CD14-positive monocyte (primary cell): ENCODE measurements at regions not wholly inside any gene's neighbourhood (a gene's known extent, or its start where the extent isn't known, plus 50 kb on each side); places are given as distances from the start of the nearest gene placed in this dataset.
A peak's percentile ranks its signal among the peaks of the same experiment; 100 is the strongest.

Experiments used
- DNase-seq, 3 donors: peaks; one replicate each; pipeline ENCODE4 v3.0.0-alpha.2; 2011 to 2022
- H2AFZ ChIP-seq: 2 replicates; pipeline ENCODE4 v1.6.0; 2012; ENCODE audit warnings: mild to moderate bottlenecking, low read depth, low read length, inconsistent platforms; ENCODE audit not compliant: insufficient read depth, poor library complexity, severe bottlenecking
- H3K27ac ChIP-seq, 2 donors: 1 replicate in 1 of 2; 2 replicates in 1 of 2; pipeline ENCODE4 v1.5.1; 2012 to 2013; ENCODE audit warnings: low read length in 2 of 2, control low read depth in 1 of 2, inconsistent platforms in 1 of 2, low read depth in 1 of 2, mild to moderate bottlenecking in 1 of 2
- H3K27me3 ChIP-seq, 2 donors: one replicate each; pipeline versions ENCODE4 v1.6.0 to v1.6.1; 2011 to 2013; ENCODE audit warnings: low read length in 2 of 2; ENCODE audit not compliant: control insufficient read depth in 2 of 2, insufficient read depth in 2 of 2
- H3K36me3 ChIP-seq, 2 donors: replicated peaks in 1 of 2; 1 replicate in 1 of 2; 2 replicates in 1 of 2; pipeline versions ENCODE4 v1.5.1 to v1.6.1; 2012 to 2013; ENCODE audit warnings: low read length in 2 of 2, control low read depth in 1 of 2, inconsistent platforms in 1 of 2, mild to moderate bottlenecking in 1 of 2; ENCODE audit not compliant: insufficient read depth in 2 of 2, control insufficient read depth in 1 of 2
- H3K4me1 ChIP-seq, 2 donors: 1 replicate in 1 of 2; 2 replicates in 1 of 2; pipeline versions ENCODE4 v1.5.1 to v1.6.1; 2012 to 2013; ENCODE audit warnings: low read length in 2 of 2, control low read depth in 1 of 2, inconsistent platforms in 1 of 2, mild to moderate bottlenecking in 1 of 2, moderate library complexity in 1 of 2; ENCODE audit not compliant: insufficient read depth in 2 of 2, control insufficient read depth in 1 of 2
- H3K4me2 ChIP-seq: replicated peaks from 2 replicates; pipeline ENCODE3; 2012; ENCODE audit warnings: low read length, moderate library complexity, mild to moderate bottlenecking; ENCODE audit not compliant: poor library complexity, severe bottlenecking; ENCODE audit errors: extremely low read depth
- H3K4me3 ChIP-seq, 3 experiments: fragments of 200-600 bp in 1 of 3; sonication (generic) in 1 of 3; replicated peaks in 1 of 3; 1 replicate in 2 of 3; 2 replicates in 1 of 3; pipeline ENCODE4 v1.5.1; 2011 to 2013; ENCODE audit warnings: low read length in 3 of 3, mild to moderate bottlenecking in 3 of 3, control low read depth in 2 of 3, low read depth in 2 of 3, inconsistent platforms in 1 of 3, moderate library complexity in 1 of 3
- H3K79me2 ChIP-seq: 2 replicates; pipeline ENCODE4 v1.6.0; 2012; ENCODE audit warnings: mild to moderate bottlenecking, control low read depth, inconsistent platforms, low read length, moderate library complexity; ENCODE audit not compliant: insufficient read depth
- H3K9ac ChIP-seq: 2 replicates; pipeline ENCODE4 v1.6.0; 2017; ENCODE audit warnings: low read length, mild to moderate bottlenecking; ENCODE audit not compliant: insufficient read depth, poor library complexity, severe bottlenecking
- H3K9me3 ChIP-seq, 2 donors: replicated peaks in 1 of 2; 1 replicate in 1 of 2; 2 replicates in 1 of 2; pipeline versions ENCODE4 v1.5.1 to v1.6.1; 2012 to 2013; ENCODE audit warnings: low read length in 2 of 2, control low read depth in 1 of 2; ENCODE audit not compliant: control insufficient read depth in 1 of 2, insufficient read depth in 1 of 2
- H4K20me1 ChIP-seq: 2 replicates; pipeline ENCODE4 v1.6.0; 2012; ENCODE audit warnings: mild to moderate bottlenecking, low read length, control low read depth, moderate library complexity; ENCODE audit not compliant: insufficient read depth
- H3K27ac Mint-ChIP-seq, 7 donors: one replicate each; pipeline ENCODE4 v1.8.0; 2020; ENCODE audit warnings: mild to moderate bottlenecking in 7 of 7, mixed read lengths in 7 of 7, moderate library complexity in 6 of 7, inconsistent platforms in 2 of 7
- H3K27me3 Mint-ChIP-seq, 3 donors: one replicate each; pipeline ENCODE4 v1.8.0; 2021 to 2022; ENCODE audit warnings: low read depth in 3 of 3, mild to moderate bottlenecking in 3 of 3, mixed read lengths in 3 of 3, moderate library complexity in 3 of 3, inconsistent platforms in 1 of 3
- H3K36me3 Mint-ChIP-seq, 2 donors: one replicate each; pipeline ENCODE4 v1.8.0; 2020; ENCODE audit warnings: mixed read lengths in 2 of 2, inconsistent platforms in 1 of 2, mild to moderate bottlenecking in 1 of 2
- H3K4me1 Mint-ChIP-seq: one replicate; pipeline ENCODE4 v1.8.0; 2020; ENCODE audit warnings: mild to moderate bottlenecking, mixed read lengths
- H3K4me3 Mint-ChIP-seq, 2 donors: one replicate each; pipeline ENCODE4 v1.8.0; 2020; ENCODE audit warnings: mild to moderate bottlenecking in 2 of 2, mixed read lengths in 2 of 2, moderate library complexity in 1 of 2
- H3K9me3 Mint-ChIP-seq, 7 donors: one replicate each; pipeline ENCODE4 v1.8.0; 2020 to 2022; ENCODE audit warnings: mixed read lengths in 7 of 7, mild to moderate bottlenecking in 6 of 7, moderate library complexity in 6 of 7, inconsistent platforms in 2 of 7
- CTCF ChIP-seq: fragments of 200-600 bp; IDR thresholded peaks from one replicate; pipeline ENCODE4 v1.8.0; 2022; ENCODE audit warnings: antibody characterized with exemption, mild to moderate bottlenecking
- WGBS: methylation state at CpG from one replicate; pipeline ENCODE4 v1.1.5; 2013; ENCODE audit warnings: missing lambda C conversion rate; ENCODE audit not compliant: insufficient coverage; 5-methylcytosine and 5-hydroxymethylcytosine counted together
- intact Hi-C, 2 donors: fragments of 100-400 bp; cut with micrococcal nuclease; formaldehyde crosslinking; loops; one replicate each; pipeline versions ENCODE4 v1.15.0 to v1.15.1; 2023

DNA sequence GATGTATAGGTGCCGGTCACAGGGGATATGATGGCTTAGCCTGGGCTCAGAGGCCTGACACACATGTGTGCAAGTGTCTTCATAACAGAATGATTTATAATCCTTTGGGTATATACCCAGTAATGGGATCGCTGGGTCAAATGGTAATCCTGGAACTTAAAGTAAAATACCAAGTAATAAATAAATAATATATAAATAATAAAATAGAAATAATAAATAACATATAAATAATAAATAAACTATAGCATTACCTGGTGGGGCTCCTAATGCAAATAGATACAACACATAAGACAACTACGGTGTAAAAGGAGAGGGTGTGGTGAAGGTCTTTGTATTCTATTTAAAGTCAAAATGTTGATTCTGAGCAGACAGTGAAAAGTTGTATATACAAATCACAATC, 68.5 kb upstream of the GFPT2 start:
- Histone ChIP-seq H3K4me2 (no peak overlapping the region), H3K27me3 (no peaks in the 10 kb centered on the region), H3K4me3 (no peak overlapping the region), H3K36me3 (no peaks in the 10 kb centered on the region), H4K20me1 (no peaks in the 10 kb centered on the region), H3K27ac (no peak overlapping the region), H3K9me3 (no peaks in the 10 kb centered on the region), H3K9ac (no peak overlapping the region), H3K79me2 (no peaks in the 10 kb centered on the region), H3K4me1 (no peaks in the 10 kb centered on the region), H2AFZ (no peak overlapping the region)
- Mint-ChIP-seq H3K4me3 (no peak overlapping the region), H3K36me3 (no peaks in the 10 kb centered on the region), H3K27me3 (peaks cover 2 to 9% (median 6%) of the 10 kb centered on the region in 3 donors), H3K27ac (peak overlapping the region in 1 of 7 donors; percentile 35), H3K9me3 (peaks cover 0 to 3% (median 0%) of the 10 kb centered on the region in 7 donors), H3K4me1 (no peaks in the 10 kb centered on the region)
- intact Hi-C loops, result no loop called here
- 83% methylated on average over 1 of the region's 3 CpGs for WGBS
- no peak for DNase-seq
- no peak for TF ChIP-seq CTCF

DNA sequence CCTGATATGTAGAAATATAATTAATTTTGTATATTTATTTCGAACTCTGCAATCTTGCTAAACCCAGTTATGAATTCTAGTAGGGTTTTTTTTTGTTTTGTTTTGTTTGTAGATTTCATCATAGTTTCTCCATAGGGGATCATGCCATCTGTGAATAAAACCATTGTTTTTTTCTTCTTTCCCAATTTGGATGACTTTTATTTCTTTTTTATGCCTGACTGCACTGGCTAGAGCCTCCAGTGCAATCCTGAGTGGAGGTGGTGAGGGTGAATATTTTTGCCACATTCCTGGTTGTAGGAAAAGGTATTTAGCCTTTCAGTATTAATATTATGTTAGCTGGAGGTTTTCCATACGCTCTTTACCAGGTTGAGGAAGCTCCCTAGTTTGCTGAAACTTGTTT, 70.0 kb upstream of the GFPT2 start:
- Histone ChIP-seq H2AFZ (no peak overlapping the region), H3K9me3 (no peaks in the 10 kb centered on the region), H3K9ac (no peak overlapping the region), H3K27ac (no peak overlapping the region), H3K4me1 (no peaks in the 10 kb centered on the region), H3K27me3 (no peaks in the 10 kb centered on the region), H3K79me2 (no peaks in the 10 kb centered on the region), H3K4me2 (no peak overlapping the region), H4K20me1 (no peaks in the 10 kb centered on the region), H3K4me3 (no peak overlapping the region), H3K36me3 (no peaks in the 10 kb centered on the region)
- intact Hi-C loops, result no loop called here
- Mint-ChIP-seq H3K9me3 (peaks cover 0 to 3% (median 0%) of the 10 kb centered on the region in 7 donors), H3K27me3 (peaks cover 3 to 10% (median 6%) of the 10 kb centered on the region in 3 donors), H3K27ac (no peak overlapping the region), H3K36me3 (no peaks in the 10 kb centered on the region), H3K4me1 (no peaks in the 10 kb centered on the region), H3K4me3 (no peak overlapping the region)
- no peak for TF ChIP-seq CTCF
- WGBS, result no CpG with 5 or more reads among the region's 2 CpGs
- DNase-seq, result no peak
